ENCODE measurements at regions not wholly inside any gene's neighbourhood (a gene's known extent, or its start where the extent isn't known, plus 50 kb on each side); places are given as distances from the start of the nearest gene placed in this dataset.

DNA sequence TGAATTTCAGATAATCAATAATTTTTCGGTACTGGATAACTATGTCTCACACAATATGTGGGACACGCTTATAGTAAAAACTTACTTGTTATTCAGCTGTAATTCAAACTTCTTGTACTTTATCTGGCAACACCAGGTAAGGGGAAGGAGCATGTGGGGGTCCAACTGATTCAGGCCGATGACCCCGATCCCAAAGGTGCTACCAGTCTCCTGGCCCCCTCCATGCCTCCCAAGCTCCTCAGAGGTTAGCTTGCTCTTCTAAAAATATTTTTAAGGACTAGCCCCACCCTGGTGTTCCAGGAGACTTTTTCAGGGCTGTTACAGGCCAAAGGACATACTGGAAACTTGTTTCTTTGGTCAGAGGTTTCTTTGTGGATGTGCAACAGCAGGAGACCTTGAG, 61.8 kb upstream of the ALX4 start:
- no peak overlapping the region for H3K27ac ChIP-seq
- TF ChIP-seq, protein P1, sequence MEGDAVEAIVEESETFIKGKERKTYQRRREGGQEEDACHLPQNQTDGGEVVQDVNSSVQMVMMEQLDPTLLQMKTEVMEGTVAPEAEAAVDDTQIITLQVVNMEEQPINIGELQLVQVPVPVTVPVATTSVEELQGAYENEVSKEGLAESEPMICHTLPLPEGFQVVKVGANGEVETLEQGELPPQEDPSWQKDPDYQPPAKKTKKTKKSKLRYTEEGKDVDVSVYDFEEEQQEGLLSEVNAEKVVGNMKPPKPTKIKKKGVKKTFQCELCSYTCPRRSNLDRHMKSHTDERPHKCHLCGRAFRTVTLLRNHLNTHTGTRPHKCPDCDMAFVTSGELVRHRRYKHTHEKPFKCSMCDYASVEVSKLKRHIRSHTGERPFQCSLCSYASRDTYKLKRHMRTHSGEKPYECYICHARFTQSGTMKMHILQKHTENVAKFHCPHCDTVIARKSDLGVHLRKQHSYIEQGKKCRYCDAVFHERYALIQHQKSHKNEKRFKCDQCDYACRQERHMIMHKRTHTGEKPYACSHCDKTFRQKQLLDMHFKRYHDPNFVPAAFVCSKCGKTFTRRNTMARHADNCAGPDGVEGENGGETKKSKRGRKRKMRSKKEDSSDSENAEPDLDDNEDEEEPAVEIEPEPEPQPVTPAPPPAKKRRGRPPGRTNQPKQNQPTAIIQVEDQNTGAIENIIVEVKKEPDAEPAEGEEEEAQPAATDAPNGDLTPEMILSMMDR (conservative IDR thresholded peaks at IDR 0.05) = no peak

DNA sequence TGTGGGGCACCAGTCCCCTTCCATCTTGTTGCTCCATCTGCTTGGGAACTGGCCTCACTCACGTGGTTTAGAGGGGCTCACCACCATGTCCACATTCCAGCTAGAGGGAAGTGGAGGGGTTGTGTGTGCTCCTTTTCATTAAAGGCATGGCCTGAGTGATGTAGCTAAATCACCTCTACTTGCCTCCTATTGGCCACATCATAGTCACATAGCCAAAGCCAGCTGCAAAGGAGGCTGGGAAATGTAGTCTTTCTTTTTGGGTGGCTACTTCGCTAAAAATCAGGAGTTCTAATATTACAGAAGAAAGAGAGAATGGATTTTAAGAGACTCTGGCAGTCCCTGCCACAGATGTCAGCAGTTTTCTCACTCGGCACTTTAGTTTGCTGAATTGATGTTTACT, 63.0 kb upstream of the ALX4 start:
- H3K27ac ChIP-seq = no peak overlapping the region
- TF ChIP-seq, protein P1 (conservative IDR thresholded peaks at IDR 0.05) = no peak

DNA sequence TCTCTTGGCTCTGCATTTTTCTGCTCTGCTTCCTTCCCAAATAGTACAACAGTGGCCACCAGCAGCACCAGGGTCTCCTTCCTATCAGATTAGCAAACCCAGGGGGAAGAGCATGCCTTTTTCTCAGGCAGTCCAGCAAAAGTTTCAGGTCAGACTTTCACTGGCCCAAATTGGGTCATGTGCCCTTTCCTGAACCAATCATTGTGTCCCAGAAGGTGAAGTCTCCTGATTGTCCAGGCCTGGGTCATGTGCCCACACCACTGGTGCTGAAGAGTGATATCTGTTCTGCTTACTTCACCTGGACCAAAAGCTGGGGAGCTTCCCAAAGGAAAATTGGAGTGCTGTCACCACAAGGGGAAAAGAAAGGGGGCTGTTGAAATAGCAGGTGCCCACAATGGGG, 64.1 kb upstream of the ALX4 start:
- TF ChIP-seq, protein P1 (conservative IDR thresholded peaks at IDR 0.05) = no peak

DNA sequence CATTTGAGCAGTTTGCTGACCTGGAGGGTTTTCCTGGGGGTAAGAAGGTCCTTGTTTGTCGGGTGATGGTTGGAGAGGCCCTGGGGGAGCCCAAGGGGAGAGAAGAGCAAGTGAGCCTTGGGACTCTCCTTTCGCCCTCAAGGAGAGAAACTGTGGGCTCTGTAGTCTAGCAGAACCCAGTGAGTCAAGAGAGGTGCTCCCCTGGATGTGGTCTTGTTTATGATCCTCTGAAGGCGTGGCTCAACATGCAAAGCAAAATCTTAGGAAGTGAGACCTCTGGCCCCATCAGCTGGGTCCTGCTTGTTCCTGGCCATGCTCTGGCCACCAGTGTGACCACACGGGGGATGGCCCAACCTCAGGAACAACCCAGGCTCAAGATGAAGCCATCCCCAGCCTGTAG, 66.5 kb upstream of the ALX4 start:
- TF ChIP-seq, protein P1 (conservative IDR thresholded peaks at IDR 0.05) = no peak
- no peak overlapping the region for H3K27ac ChIP-seq

More for the DNA sequence above, 64.1 kb upstream of the ALX4 start:
- no peak overlapping the region for H3K27ac ChIP-seq

DNA sequence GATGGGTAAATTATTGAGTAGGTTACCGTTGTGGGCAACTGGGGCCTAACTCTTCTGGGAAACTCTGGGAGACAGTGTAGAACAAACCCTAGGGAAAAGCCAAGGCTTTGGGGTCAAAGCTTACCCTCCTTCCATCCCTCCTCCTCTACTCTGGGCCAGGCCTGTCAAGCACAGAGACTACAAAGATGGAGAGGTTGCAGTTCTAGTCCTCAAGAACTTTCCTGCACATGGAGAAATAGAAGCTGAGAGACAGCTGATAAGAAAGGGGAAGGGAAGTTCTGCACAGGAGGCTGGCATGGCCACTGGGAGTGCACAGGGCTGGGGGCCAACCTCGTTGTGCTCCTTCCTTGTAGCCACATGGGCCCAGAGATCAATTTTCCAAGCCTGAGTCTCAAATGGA, 67.2 kb upstream of the ALX4 start:
- H3K27ac ChIP-seq = no peak overlapping the region
- TF ChIP-seq, protein P1 (conservative IDR thresholded peaks at IDR 0.05) = no peak

DNA sequence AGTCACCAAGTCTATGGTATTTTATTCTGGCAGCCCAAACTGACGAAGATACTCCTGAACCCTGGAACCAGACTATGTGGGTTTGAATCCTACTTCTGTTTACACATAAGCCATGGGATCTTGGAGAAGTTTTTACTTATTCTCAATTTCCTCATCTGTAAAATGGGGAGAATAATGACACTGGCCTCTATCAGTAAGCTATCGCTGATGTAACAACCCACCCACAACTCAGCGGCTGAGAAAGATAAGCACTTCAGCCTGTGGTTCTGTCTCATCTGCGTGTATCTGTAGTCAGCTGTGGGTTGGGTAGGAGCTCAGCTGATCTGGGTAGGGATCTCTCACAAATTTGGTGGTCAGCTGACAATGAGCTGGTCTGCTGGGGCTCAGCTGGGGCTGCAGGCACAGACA, 68.0 kb upstream of the ALX4 start:
- no peak overlapping the region for H3K27ac ChIP-seq
- TF ChIP-seq, protein P1 (conservative IDR thresholded peaks at IDR 0.05) = no peak

DNA sequence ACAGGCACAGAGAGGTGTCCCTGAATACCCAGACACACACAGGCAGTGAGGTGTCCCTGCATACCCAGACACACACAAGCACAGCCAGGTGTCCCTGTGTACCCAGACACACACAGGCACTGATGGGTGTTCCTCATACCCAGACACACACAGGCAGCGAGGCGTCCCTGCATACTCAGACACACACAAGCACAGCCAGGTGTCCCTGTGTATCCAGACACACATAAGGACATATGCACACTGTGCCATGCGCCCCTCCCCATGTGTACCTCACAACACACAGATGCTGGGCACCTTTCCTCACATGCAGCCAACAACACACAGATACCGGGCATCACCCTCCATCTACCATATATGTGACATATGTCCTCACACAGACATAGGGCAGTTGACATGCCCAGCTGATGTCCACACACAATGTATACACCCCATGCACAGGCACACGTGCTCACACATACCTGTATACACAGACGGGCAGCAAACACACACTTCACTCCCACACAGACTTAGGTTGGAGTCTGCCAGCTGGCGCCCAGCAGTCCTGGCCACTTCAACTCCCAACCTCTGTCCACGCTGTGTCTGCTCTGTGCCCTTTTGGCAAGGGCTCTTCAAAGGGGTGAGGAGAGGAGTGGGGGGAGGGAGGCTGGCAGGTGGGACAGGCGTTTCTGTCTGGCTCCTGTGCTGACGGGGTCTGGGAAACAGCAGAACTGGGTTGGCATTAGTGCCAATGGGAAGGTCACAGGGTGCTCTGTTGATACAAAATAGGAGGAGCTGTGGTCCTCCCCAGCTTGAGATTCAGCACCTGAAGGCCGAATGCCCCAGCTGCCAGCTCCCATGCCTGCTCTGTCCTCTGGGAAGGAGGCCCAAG, 69.4 kb upstream of the ALX4 start:
- no peak overlapping the region for H3K27ac ChIP-seq
- TF ChIP-seq, protein P1 (conservative IDR thresholded peaks at IDR 0.05) = no peak

Data from VCaP (cell line).